ENCODE measurements at regions not wholly inside any gene's neighbourhood (a gene's known extent, or its start where the extent isn't known, plus 50 kb on each side); places are given as distances from the start of the nearest gene placed in this dataset.

- DNase-seq (ENCODE audit: low read depth, low spot score): no peak
These were observed 131.0 kb upstream of the BRINP1 start for GRCh38 chr9:119500072-119500771.

GRCh38 chr9:119487118-119487827 lies 118.0 kb upstream of the BRINP1 start:
- DNase-seq (ENCODE audit: low read depth, low spot score): peak; percentile 7

GRCh38 chr9:119483153-119483552 lies 113.9 kb upstream of the BRINP1 start:
- DNase-seq (ENCODE audit: low read depth, low spot score): no peak

- DNase-seq (ENCODE audit: low read depth, low spot score): peak; percentile 8
These were observed 108.0 kb upstream of the BRINP1 start for GRCh38 chr9:119477197-119477596.

GRCh38 chr9:119458068-119458467 lies 88.8 kb upstream of the BRINP1 start:
- DNase-seq (ENCODE audit: low read depth, low spot score): no peak

GRCh38 chr9:119453980-119454379 lies 84.7 kb upstream of the BRINP1 start:
- DNase-seq (ENCODE audit: low read depth, low spot score): no peak

GRCh38 chr9:119453490-119453911 lies 84.3 kb upstream of the BRINP1 start:
- DNase-seq (ENCODE audit: low read depth, low spot score): no peak

GRCh38 chr9:119451426-119451825 lies 82.2 kb upstream of the BRINP1 start:
- no peak for DNase-seq (ENCODE audit: low read depth, low spot score)

GRCh38 chr9:119443179-119443578 lies 73.9 kb upstream of the BRINP1 start:
- no peak for DNase-seq (ENCODE audit: low read depth, low spot score)

GRCh38 chr9:119441832-119442231 lies 72.6 kb upstream of the BRINP1 start:
- no peak for DNase-seq (ENCODE audit: low read depth, low spot score)

GRCh38 chr9:119441338-119441737 lies 72.1 kb upstream of the BRINP1 start:
- peak; percentile 61 for DNase-seq (ENCODE audit: low read depth, low spot score)

GRCh38 chr9:119436261-119436660 lies 67.0 kb upstream of the BRINP1 start:
- no peak for DNase-seq (ENCODE audit: low read depth, low spot score)

- no peak for DNase-seq (ENCODE audit: low read depth, low spot score)
These were observed 65.8 kb upstream of the BRINP1 start for GRCh38 chr9:119435076-119435475.

- no peak for DNase-seq (ENCODE audit: low read depth, low spot score)
These were observed 63.2 kb upstream of the BRINP1 start for GRCh38 chr9:119432428-119432827.

- no peak for DNase-seq (ENCODE audit: low read depth, low spot score)
These were observed 60.1 kb upstream of the BRINP1 start for GRCh38 chr9:119429302-119429701.

- no peak for DNase-seq (ENCODE audit: low read depth, low spot score)
These were observed 51.0 kb upstream of the BRINP1 start for GRCh38 chr9:119420231-119420630.
